COLO829 (cell line): ENCODE measurements at regions not wholly inside any gene's neighbourhood (a gene's known extent, or its start where the extent isn't known, plus 50 kb on each side); places are given as distances from the start of the nearest gene placed in this dataset.
"Not testable (repeated sequence)": the region's sequence is repeated elsewhere in the genome, so short reads cannot be mapped to it uniquely, and the experiment has no call there.

ENCODE experiments used
- DNase-seq: peaks from one replicate; pipeline ENCODE4 v3.0.0; 2012; ENCODE audit warnings: low spot score

DNA sequence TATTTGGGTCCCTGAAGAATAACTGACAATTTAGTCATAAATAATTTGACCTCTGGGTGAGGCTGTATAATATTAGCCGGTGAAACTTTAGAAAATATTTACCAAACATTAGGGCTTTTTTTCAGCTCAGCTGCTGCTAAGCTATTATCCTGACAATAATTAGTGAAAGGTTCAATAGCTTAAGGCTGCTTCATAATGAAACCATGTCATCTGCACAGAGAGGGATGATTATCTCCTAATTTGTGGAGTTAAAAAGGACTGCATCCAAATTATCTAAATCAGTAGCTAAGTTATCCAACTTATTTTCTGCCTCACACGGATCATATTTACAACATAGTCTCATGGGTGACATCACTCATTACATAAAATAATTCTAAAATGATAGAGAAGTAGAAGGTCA lies 1249.8 kb downstream of the RAPGEF2 start:
- DNase-seq, result no peak

DNA sequence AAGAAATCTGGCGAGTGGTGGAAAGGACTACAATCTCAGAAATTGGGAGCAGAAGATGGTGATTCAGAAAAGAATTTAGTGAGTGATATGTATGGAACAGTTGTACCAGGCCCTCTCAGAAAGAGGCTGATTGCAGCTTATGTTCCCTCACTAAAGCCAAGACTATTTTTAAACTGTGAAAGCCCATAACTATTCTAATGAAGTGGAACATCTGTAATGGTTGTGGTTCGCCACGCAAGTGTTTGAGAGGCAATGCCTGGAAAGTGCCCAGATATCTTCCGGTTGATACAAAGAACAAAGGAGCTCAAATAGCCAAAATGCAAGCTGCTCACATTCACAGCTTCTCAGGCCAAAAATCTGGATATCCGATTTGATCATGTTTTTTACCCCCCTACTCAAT lies 1250.7 kb downstream of the RAPGEF2 start:
- DNase-seq, result no peak

DNA sequence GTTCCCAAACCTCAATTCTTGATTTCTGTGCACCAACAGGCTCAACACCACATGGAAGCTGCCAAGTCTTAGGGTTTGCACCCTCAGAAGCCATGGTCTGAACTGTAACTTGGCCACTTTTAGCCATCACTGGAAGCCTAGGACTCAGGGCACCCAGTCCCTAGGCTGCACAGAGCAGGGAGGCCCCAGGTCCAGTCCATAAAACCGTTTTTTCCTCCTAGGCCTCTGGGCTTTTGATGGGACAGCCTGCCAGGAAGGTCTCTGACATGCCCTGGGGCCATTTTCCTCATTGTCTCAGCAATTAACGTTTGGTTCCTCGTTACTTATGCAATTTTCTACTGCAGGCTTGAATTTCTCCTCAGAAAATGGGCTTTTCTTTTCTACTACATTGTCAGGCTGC lies 1259.6 kb downstream of the RAPGEF2 start:
- no peak for DNase-seq

DNA sequence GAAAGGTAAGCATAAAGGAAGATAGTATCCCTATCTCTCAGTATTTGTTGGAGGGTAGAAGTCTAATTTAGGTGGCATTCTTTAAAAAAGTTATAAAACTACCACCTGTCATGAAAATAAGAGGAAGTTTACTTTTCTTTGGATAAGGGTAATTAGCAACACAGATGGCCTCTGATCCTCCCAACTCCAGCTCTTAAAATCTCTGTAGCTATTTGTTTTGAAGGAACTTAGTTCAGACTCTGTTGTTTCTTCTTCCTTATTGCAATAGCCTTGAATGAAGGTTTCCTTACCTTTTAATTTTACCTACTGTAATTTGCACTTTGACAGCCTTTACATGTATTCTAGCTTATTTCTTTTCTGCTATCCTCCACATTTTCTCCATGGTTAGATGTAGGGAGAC lies 1261.3 kb downstream of the RAPGEF2 start:
- no peak for DNase-seq

DNA sequence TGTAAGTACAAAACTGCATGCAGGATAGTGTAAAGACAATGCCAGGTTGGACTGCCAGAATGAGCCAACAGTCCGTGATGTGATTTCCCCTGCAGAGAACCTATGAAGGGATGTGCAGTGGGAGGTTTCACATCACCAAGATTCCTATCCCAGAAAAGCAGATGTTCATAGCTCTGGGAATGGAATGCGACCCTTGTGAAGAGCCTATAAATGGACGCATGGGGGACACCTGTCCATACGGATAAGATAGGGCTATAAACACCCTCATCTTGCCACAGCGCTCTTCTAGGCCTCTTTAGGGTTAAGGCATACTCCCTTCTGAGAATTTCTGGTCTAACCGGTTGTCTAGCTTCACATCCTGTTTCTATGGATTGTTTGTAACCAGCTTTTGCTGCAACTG lies 1261.8 kb downstream of the RAPGEF2 start:
- DNase-seq, result not testable (repeated sequence)

DNA sequence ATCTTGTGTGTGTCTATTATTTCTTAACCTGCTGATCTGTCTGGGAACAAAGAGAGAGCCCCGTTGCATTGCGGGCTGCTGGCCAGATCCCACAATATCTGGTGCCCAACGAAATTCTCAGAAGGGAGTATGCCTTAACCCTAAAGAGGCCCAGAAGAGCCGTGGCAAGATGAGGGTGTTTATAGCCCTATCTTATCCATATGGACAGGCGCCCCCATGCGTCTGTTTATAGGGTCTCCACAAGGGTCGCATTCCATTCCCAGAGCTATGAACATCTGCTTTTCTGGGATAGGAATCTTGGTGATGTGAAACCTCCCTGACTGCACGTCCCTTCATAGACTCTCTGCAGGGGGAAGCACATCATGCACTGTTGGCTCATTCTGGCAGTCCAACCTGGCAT lies 1262.5 kb downstream of the RAPGEF2 start:
- DNase-seq, result not testable (repeated sequence)

DNA sequence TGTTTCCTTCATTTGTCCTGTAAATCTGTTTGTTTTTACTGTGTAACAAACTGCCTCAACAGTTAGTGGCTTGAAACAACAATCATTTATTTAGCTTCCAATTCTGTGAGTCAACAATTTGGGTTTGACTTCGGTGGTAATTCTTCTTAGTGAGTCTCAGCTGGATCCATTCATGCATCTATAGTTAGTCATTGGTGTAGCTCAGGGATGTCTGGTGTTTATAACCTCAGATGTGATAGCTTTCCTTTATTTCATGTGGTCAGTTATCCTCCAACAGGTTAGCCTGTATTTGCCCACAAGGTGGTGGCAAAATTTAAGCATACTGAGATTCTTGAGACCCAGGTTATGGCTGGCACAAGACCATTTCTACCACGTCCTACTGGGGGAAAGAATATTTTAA lies 1267.2 kb downstream of the RAPGEF2 start:
- no peak for DNase-seq

DNA sequence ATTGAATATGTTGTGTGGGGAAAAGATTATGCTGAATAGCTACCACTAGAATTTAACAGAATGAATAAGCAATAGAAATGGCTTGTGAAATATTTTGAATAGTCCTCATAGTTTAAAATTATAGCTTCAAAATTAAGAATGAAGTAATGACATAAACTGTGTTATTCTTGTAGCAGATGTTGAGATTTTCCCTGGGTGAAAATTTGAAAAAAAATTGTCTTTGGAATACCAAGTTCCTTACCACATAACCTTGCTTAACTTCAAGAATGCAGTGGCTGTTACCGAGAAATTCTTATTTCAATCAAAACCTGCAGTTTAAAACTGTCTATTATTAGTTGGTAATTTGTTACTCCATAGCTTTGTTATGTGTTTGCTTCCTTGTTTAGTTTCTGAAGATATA lies 1268.6 kb downstream of the RAPGEF2 start:
- no peak for DNase-seq

DNA sequence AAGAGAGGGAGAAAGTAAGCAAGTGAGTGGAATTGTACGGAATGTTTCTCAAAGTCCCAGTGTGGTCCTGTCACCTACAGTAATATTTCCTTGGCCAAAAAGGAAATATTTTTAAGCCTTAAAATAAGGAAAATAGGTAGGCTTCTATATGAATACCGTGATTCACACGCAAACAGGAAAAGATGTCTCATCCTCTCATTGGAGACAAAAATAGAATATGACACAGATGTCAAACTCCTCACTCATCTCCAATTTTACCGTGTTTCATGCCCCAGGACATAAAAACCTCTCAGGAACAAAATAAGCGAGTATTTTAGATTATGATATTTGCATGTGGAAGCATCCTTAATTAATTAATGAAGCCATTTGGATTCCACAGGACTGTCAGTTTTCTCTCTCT lies 1269.5 kb downstream of the RAPGEF2 start:
- no peak for DNase-seq

DNA sequence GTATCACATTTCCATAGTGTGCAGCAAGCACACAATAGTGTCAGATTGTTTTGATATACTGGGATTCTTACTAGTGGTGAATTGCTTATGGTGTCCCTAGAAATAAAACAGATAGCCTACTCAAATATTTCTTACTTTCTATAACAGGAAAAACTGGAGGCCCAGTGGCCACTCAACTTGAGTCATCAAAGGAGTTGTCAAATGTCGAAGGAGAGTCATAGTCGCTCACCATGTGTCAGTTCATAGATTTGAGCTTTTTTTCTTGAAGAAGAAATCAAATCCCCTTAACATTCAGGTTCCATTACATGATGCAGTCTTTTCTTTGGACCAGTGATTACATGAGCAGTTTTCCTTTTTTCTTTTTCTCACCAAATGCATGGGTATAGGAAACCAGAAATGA lies 1271.0 kb downstream of the RAPGEF2 start:
- no peak for DNase-seq

DNA sequence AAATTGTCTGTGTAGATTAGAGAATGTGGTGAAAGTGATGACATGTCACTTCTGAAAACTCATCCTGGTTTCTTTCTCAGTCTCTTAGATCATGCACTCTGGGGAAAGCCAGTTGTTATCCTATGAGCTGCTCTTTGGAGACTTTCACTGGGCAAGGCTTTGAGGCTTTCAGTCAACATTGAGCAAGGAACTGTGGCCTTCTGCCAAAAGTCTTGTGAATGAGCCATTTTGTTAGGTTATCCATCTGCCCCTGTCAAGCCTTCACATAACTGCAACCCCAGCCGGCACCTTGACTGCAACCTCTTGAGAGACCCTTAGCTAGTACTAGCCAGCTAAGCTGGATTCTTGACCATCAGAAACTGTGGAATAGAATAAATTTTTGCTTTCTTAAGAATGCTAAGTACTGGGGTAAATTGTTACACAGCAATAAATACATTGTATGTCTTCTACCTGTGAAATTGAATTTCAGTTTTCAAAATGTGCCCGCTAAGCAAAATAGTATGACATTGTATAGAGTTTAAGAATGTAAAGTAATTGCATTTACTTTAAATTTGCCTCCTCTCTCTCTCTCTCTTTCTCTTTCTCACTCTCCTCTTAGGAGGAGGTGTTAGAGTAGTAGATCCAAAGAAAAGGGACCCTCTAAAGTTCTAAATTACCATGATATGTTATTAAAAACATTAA lies 1273.0 kb downstream of the RAPGEF2 start:
- DNase-seq, result no peak

DNA sequence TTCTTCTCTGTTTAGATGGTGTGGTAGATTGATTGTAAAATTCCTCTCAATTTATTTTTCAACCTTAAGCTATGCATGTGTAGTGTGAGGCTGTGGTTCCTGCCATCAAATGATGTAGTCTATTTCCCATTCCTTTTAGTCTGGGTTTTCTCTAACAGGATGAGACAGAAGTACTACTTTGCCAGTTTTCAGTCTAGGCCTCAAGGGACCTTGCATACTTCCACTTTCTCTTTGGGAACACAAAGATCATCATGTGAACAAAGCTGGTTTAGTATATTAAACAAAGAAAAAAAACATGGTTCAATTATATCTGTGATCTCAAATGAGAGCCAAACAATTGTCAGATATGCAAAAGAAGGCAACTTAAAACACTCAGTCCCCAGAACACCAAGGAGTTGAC lies 1284.0 kb downstream of the RAPGEF2 start:
- DNase-seq, result no peak

DNA sequence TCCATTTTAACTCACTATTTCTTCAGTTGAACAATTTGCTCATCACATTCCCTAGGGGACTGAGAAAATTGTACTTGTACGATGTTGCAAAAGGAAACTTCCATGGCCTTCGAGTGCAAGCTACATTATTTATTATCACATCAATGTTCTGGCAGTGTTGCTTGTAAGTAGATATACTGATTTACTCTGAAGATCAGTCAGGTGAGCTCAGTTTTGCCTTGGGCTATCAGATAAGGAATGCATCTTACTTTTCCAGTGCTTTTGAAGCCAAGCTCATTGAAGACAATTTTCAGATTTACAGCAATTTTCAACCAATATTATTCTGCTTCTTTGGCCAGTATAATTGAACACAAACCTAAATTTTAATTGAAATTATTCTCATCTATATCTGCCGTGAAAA lies 1296.9 kb downstream of the RAPGEF2 start:
- DNase-seq, result no peak

DNA sequence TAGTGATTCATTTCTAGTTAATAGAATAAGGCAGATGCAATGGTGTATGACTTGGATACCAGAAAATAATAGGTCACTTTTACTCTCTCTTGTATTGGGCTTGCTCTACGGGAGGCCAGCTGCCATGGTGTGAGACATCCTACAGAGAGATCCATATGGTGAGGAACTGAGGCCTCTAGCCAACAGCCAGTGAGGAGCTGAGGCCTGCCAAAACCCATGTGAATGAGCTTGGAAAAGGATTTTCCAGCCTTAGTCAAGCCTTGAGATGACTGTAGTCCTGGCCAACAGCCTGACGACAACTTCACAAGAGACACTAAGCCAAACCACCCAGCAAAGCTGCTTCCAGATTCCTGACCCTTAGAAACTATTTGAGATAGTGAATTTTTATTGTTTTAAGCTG lies 1300.2 kb downstream of the RAPGEF2 start:
- no peak for DNase-seq

DNA sequence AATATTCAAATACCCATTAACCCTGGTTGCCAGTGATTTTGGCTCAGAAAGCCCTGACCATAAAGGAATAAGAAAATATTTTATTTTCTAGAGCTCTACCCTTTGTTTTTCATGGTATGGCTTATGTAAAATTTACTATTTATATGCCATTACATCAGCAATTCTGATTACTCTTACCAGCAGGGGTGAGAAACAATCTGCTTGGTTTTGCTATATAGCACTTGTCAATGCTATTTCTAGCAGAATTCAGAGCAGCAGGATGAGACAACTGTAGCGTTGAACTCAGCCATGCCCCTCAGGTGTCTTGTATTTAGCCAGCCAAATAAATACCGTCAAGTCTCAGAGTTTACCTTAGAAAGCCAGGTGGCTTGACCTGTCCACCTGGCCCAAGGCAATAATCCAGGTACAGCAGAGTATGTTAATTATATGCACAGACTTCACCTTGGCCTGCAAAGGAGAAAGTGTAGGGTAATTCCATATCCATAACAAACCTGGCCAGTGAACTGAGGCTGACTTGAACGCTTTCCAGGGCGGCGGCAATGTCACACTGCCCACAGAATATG lies 1303.5 kb downstream of the RAPGEF2 start:
- DNase-seq, result no peak

DNA sequence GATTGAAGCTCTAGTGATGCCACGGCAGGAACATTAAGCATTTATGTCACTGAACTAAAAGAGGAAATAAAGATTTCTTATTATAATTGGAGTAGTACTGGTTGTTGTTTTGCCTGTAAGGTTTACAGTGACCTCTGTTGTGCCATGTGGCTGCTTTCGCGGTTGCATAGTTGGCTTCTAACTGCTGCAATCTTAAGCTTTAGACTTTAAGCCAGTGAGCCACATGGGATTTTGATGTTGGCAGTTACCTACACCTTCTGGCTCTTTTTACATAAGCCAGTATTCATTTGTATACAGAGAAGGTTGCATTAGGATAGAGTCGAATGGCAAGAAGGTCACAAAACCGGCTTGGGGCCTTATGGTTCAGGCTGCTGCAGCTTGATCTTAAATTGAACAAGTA lies 1311.6 kb downstream of the RAPGEF2 start:
- no peak for DNase-seq

DNA sequence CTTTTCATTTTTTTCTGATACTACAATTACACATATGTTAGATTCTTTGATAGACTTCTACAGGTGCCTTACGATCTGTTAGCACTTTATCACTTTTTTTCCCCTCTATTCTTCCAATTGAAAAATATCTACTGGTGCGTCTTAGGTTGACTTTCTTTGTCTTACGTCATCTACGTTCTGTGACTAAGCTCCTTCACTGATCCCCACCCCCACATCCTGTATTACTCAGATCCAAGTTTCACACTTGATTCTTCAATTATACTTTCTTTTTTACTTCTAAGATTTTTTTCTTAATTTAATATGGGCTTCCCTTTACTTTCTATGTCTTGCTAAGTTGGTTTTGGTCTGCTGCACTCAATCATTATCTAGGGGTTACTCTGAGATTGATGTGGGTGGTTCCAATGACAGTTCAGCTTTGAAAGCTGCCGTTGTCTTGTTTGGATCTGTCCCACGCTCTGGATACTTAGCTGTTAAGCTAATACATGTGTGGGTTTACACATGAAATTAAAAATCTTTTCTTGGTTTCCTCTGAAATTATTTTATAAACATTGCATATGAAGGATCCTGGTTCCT lies 1321.1 kb downstream of the RAPGEF2 start:
- peak; percentile 59 for DNase-seq

DNA sequence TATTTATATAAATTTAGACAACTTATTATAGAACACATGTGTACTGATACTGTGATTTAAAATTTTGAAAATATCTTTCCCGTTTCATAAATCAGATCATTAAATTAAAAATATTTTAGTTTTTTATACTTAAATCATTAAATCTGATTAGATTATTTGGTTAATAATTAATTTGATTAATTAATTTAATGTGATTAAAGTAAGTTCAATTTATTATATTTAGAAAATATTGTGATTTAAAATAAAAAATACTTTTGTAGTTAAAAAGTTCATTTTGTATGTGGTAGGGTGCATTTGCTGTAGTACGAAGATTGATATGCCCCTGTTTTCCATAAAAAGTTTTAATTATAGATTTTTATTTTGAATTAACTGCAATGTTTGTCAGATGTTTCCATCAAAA lies 1323.4 kb downstream of the RAPGEF2 start:
- no peak for DNase-seq

DNA sequence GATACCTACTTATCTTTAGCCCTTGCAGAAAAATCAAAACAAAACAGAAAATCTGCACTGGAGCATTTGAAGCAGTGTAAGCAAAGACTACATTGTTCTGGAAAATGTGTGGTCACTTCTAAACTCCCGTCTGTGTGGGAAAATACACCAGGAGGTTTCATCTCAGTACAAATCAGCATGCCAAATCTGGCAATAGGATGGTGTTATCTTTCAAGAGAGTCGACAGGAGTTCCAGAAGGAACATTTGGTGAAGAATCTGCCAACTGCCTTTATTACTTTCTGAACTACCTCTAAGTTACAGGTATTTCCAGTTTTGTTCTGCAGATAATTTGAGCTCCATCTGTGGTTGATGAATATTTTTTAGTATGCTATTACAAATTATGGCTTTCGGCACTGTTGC lies 1348.0 kb downstream of the RAPGEF2 start:
- DNase-seq, result no peak

DNA sequence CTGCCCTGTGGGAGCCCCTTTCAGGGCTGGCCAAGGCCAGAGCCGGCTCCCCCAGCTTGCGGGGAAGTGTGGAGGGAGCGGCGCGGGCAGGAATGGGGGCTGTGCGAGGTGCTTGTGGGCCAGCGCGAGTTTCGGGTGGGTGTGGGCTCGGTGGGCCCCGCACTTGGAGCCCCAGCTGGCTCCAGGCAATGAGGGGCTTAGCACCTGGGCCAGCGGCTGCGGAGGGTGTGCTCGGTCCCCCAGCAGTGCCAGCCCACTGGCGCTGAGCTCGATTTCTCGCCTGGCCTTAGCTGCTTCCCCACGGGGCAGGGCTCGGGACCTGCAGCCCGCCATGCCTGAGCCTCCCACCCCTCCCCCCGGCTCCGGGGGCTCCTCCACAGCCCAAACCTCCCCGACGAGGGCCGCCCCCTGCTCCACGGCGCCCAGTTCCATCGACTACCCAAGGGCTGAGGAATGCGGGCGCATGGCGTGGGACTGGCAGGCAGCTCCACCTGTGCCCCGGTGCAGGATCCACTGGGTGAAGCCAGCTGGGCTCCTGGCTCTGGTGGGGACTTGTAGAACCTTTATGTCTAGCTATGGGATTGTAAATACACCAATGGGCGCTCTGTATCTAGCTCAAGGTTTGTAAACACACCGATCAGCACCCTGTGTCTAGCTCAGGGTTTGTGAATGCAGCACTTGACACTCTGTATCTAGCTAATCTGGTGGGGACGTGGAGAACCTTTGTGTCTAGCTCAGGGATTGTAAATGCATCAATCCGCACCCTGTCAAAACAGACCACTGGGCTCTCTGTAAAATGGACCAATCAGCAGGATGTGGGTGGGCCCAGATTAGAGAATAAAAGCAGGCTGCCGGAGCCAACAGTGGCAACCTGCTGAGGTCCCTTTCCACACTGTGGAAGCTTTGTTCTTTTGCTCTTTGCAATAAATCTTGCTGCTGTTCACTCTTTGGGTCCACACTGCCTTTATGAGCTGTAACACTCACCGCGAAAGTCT lies 1379.1 kb downstream of the RAPGEF2 start:
- DNase-seq, result not testable (repeated sequence)

DNA sequence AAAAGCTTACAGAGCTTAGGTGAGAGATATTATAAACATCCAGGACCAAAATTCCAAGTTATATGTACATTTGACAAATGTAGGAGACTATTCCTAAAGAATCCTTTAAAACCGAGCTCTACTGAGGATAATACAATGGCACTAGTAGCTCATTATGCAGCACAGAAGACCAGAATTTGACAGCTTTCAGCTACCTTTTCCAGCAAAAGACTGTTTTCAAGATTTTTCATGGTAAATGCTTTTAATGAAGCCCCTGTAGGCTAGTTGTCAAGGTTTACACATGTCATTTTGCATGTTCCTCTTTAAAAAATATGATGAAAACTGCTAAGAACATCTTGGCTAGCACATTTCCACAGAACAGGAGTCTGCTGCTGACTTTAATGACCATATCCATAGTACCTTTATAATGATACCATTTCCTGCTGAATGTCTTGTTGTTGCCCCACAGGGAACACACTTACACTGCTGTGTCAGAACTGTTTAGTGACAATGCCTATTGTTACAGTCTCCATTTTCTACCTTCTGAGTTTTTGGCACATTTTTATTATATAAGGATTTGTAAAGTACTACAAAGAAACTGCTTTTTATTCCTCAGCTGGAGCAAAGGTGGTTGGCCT lies 1382.3 kb downstream of the RAPGEF2 start:
- DNase-seq, result no peak

DNA sequence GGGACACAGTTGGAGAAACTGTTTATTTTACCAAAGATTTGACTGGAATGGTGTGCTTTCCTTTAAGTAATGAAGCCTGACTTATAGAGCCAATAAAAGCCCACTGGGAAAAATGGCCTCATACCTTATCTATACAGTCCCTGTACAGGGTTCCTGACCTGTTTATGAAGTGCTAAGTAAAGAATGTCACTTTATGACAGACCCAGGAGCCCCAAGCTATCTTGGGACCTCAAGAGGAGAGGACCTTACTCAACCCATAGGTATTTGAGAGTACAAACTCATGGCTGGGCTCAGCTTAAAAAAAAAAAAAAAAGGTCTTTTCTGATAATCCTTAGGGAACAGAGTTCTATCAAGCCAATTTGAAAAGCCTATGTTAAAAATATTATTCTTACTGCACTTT lies 1389.3 kb downstream of the RAPGEF2 start:
- no peak for DNase-seq
